SK-N-SH (cell line): ENCODE measurements at regions not wholly inside any gene's neighbourhood (a gene's known extent, or its start where the extent isn't known, plus 50 kb on each side); places are given as distances from the start of the nearest gene placed in this dataset.

Experiments
- CTCF ChIA-PET: fragments of 300-600, 350-600 bp; formaldehyde crosslinking; extraction: SDS; loops from one replicate; lab custom pipeline; 2021; lab: Yijun Ruan, JAX
- POLR2A ChIA-PET: fragments of 350-600 bp; sonication (Branson Sonifier 250); formaldehyde crosslinking; extraction: SDS; loops from one replicate; lab custom pipeline; 2020; ENCODE audit warnings: antibody characterized with exemption, inconsistent platforms; lab: Yijun Ruan, JAX
- DNase-seq: peaks from one replicate; pipeline ENCODE4 v3.0.0; 2012
- H2AFZ ChIP-seq: fragments of 200-600 bp; sonication (generic); 2 replicates; pipeline ENCODE4 v1.8.1; 2016; ENCODE audit warnings: antibody characterized with exemption, mild to moderate bottlenecking, low read depth
- H3F3A ChIP-seq: fragments of 200-600 bp; sonication (generic); replicated peaks from 2 replicates; pipeline ENCODE3; 2016; ENCODE audit warnings: antibody characterized with exemption, mild to moderate bottlenecking; ENCODE audit not compliant: insufficient read depth
- H3K27ac ChIP-seq, 2 experiments: fragments of 200-500 bp in 1 of 2; fragments of 200-600 bp in 1 of 2; sonication (Bioruptor generic) in 1 of 2; sonication (generic), shearing (Covaris generic) in 1 of 2; 2 replicates each; pipeline versions ENCODE4 v1.5.1 to v1.6.1; 2014 to 2016; ENCODE audit warnings: low read depth in 2 of 2, inconsistent platforms in 1 of 2, low read length in 1 of 2, mild to moderate bottlenecking in 1 of 2, mixed read lengths in 1 of 2
- H3K27me3 ChIP-seq: fragments of 200-600 bp; sonication (generic), shearing (Covaris generic); 2 replicates; pipeline ENCODE4 v1.6.1; 2016; ENCODE audit warnings: mixed run types; ENCODE audit not compliant: insufficient read depth
- H3K36me3 ChIP-seq, 2 experiments: fragments of 200-500 bp in 1 of 2; fragments of 200-600 bp in 1 of 2; sonication (Bioruptor generic) in 1 of 2; sonication (generic) in 1 of 2; replicated peaks in 1 of 2; 2 replicates each; pipeline versions ENCODE3 to v1.5.1; 2014 to 2016; ENCODE audit warnings: low read length in 1 of 2, mild to moderate bottlenecking in 1 of 2; ENCODE audit not compliant: insufficient read depth in 2 of 2, control insufficient read depth in 1 of 2
- H3K4me1 ChIP-seq, 2 experiments: fragments of 200-500 bp in 1 of 2; fragments of 200-600 bp in 1 of 2; sonication (Bioruptor generic) in 1 of 2; sonication (generic), shearing (Covaris generic) in 1 of 2; 2 replicates each; pipeline versions ENCODE4 v1.5.1 to v1.6.1; 2014 to 2016; ENCODE audit warnings: low read depth in 1 of 2, low read length in 1 of 2, mixed run types in 1 of 2; ENCODE audit not compliant: insufficient read depth in 2 of 2, control insufficient read depth in 1 of 2
- H3K4me2 ChIP-seq: fragments of 200-600 bp; sonication (generic), shearing (Covaris generic); 2 replicates; pipeline ENCODE4 v1.6.1; 2017; ENCODE audit warnings: mixed run types
- H3K4me3 ChIP-seq, 2 experiments: fragments of 200-500 bp in 1 of 2; fragments of 200-600 bp in 1 of 2; sonication (Bioruptor generic) in 1 of 2; sonication (generic), shearing (Covaris generic) in 1 of 2; 2 replicates each; pipeline versions ENCODE4 v1.5.1 to v1.8.1; 2014 to 2016; ENCODE audit warnings: low read depth in 2 of 2, inconsistent platforms in 1 of 2, low read length in 1 of 2, mild to moderate bottlenecking in 1 of 2, mixed read lengths in 1 of 2, moderate library complexity in 1 of 2
- H3K79me2 ChIP-seq: fragments of 200-600 bp; sonication (generic); 2 replicates; pipeline ENCODE4 v1.8.1; 2017; ENCODE audit warnings: mild to moderate bottlenecking; ENCODE audit not compliant: insufficient read depth
- H3K9ac ChIP-seq: fragments of 200-600 bp; sonication (generic); 2 replicates; pipeline ENCODE4 v1.6.1; 2017; ENCODE audit warnings: mixed run types
- H3K9me2 ChIP-seq: fragments of 200-600 bp; sonication (generic); 2 replicates; pipeline ENCODE4 v1.6.1; 2017; ENCODE audit warnings: mixed run types
- H3K9me3 ChIP-seq: fragments of 200-600 bp; sonication (generic); 2 replicates; pipeline ENCODE4 v1.6.1; 2017; ENCODE audit warnings: mixed run types, mild to moderate bottlenecking, moderate library complexity
- H4K20me1 ChIP-seq: fragments of 200-600 bp; sonication (generic); 2 replicates; pipeline ENCODE4 v1.6.1; 2017; ENCODE audit warnings: mild to moderate bottlenecking, mixed run types; ENCODE audit not compliant: insufficient read depth
- ELF1 ChIP-seq: IDR thresholded peaks from 2 replicates; pipeline ENCODE4 v1.4.0; 2012
- EP300 ChIP-seq, 2 experiments: IDR thresholded peaks; 2 replicates each; pipeline versions ENCODE4 v1.4.0 to v1.6.1; 2012; ENCODE audit warnings: borderline replicate concordance in 1 of 2, low read depth in 1 of 2, low read length in 1 of 2
- FOSL2 ChIP-seq: IDR thresholded peaks from 2 replicates; pipeline ENCODE4 v1.4.0; 2012; ENCODE audit warnings: low read depth, mild to moderate bottlenecking, moderate library complexity, borderline replicate concordance
- FOXJ3 ChIP-seq: sonication (generic); formaldehyde crosslinking; IDR thresholded peaks from 2 replicates; pipeline ENCODE4 v1.5.1; 2020; ENCODE audit warnings: mild to moderate bottlenecking, missing genetic modification reagents
- FOXM1 ChIP-seq: IDR thresholded peaks from 2 replicates; pipeline ENCODE4 v1.4.0; 2012; ENCODE audit warnings: low read depth, mild to moderate bottlenecking
- GATA2 ChIP-seq: sonication (generic); formaldehyde crosslinking; IDR thresholded peaks from 2 replicates; pipeline ENCODE4 v1.5.0; 2020; ENCODE audit warnings: mild to moderate bottlenecking, missing genetic modification reagents
- IRF3 ChIP-seq: fragments of 150-350 bp; IDR thresholded peaks from 2 replicates; pipeline ENCODE4 v1.6.1; 2016; ENCODE audit warnings: mild to moderate bottlenecking, low read depth, low read length
- JUND ChIP-seq: IDR thresholded peaks from 2 replicates; pipeline ENCODE4 v1.4.0; 2012
- NRF1 ChIP-seq: IDR thresholded peaks from 2 replicates; pipeline ENCODE4 v1.6.1; 2012; ENCODE audit warnings: low read depth, mild to moderate bottlenecking, low read length
- PBX3 ChIP-seq: IDR thresholded peaks from 2 replicates; pipeline ENCODE4; 2012
- RAD21 ChIP-seq: IDR thresholded peaks from 2 replicates; pipeline ENCODE4 v1.6.1; 2012; ENCODE audit warnings: mild to moderate bottlenecking, low read length
- RCOR1 ChIP-seq: fragments of 150-350 bp; IDR thresholded peaks from 2 replicates; pipeline ENCODE4 v1.6.1; 2017; ENCODE audit warnings: antibody characterized with exemption, low read length
- RFX5 ChIP-seq: IDR thresholded peaks from 2 replicates; pipeline ENCODE4 v1.6.1; 2012; ENCODE audit warnings: mild to moderate bottlenecking, improper control_type of control experiment, low read length
- RXRA ChIP-seq: IDR thresholded peaks from 2 replicates; pipeline ENCODE4 v1.4.0; 2012; ENCODE audit warnings: low read depth, mild to moderate bottlenecking, borderline replicate concordance
- SIN3A ChIP-seq: IDR thresholded peaks from 2 replicates; pipeline ENCODE4 v1.6.1; 2012; ENCODE audit warnings: low read depth, mild to moderate bottlenecking, low read length, moderate library complexity, borderline replicate concordance
- SMC3 ChIP-seq: IDR thresholded peaks from 2 replicates; pipeline ENCODE4 v1.6.1; 2012; ENCODE audit warnings: low read depth, low read length, improper control_type of control experiment
- ZBTB33 ChIP-seq: IDR thresholded peaks from 2 replicates; pipeline ENCODE4 v1.4.0; 2012; ENCODE audit warnings: low read depth, borderline replicate concordance
- WGBS: methylation state at CpG from one replicate; pipeline ENCODE4 v1.1.6; 2017; ENCODE audit warnings: low lambda C conversion rate; 5-methylcytosine and 5-hydroxymethylcytosine counted together
- TF ChIP-seq, protein P1 (sequence below): fragments of 150-350 bp; IDR thresholded peaks from 2 replicates; pipeline ENCODE4 v1.6.1; 2017; ENCODE audit warnings: antibody characterized with exemption, low read length, low read depth, borderline replicate concordance
- TF ChIP-seq, protein P2 (sequence below): IDR thresholded peaks from 2 replicates; pipeline ENCODE4 v1.4.0; 2012; ENCODE audit warnings: low read depth

DNA sequence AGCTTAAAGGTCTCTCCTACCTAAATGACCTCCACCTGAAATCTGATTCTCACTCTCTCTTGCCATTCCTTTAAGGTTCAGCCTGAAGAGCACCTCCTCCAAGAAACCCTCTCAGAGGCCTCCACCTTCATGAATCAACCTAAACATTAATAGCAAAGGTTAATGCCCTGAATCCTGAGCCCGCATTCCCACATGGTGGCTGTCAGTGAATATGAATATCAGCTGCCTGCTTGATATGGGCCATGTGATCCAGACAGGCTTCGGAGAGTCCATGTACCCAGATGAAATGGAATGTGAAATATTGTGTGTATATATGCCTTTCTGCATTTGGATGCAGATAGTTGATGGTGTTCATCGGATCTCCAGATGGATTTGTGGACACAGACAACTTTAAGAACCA is 317.5 kb downstream of the TOX3 start:
- H4K20me1 ChIP-seq, result no peaks in the 10 kb centered on the region
- CTCF ChIA-PET, result no interaction called here
- H2AFZ ChIP-seq, result no peak overlapping the region
- no peaks in the 10 kb centered on the region for H3K36me3 ChIP-seq
- TF ChIP-seq RAD21 (no peak), EP300 (IDR thresholded peaks at IDR 0.05; ENCODE audit: borderline replicate concordance in 1 of 2, low read depth in 1 of 2, low read length in 1 of 2) (no peak), GATA2 (CRISPR knock-in tag) (no peak), IRF3 (no peak), NRF1 (no peak), SMC3 (no peak), FOXM1 (no peak), RCOR1 (no peak), RFX5 (no peak), FOXJ3 (CRISPR knock-in tag) (no peak), RXRA (no peak), JUND (no peak), FOSL2 (no peak), ELF1 (no peak), SIN3A (no peak), ZBTB33 (no peak), PBX3 (no peak)
- TF ChIP-seq, protein P1, sequence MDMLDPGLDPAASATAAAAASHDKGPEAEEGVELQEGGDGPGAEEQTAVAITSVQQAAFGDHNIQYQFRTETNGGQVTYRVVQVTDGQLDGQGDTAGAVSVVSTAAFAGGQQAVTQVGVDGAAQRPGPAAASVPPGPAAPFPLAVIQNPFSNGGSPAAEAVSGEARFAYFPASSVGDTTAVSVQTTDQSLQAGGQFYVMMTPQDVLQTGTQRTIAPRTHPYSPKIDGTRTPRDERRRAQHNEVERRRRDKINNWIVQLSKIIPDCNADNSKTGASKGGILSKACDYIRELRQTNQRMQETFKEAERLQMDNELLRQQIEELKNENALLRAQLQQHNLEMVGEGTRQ, result no peak
- TF ChIP-seq, protein P2, sequence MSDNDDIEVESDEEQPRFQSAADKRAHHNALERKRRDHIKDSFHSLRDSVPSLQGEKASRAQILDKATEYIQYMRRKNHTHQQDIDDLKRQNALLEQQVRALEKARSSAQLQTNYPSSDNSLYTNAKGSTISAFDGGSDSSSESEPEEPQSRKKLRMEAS, result no peak
- no peak overlapping the region for H3K27ac ChIP-seq
- no peaks in the 10 kb centered on the region for H3F3A ChIP-seq
- no peak overlapping the region for H3K4me2 ChIP-seq
- no peaks in the 10 kb centered on the region for H3K9me3 ChIP-seq
- no peaks in the 10 kb centered on the region for H3K9me2 ChIP-seq
- H3K4me1 ChIP-seq, result no peaks in the 10 kb centered on the region
- no peaks in the 10 kb centered on the region for H3K27me3 ChIP-seq
- H3K9ac ChIP-seq, result no peak overlapping the region
- H3K4me3 ChIP-seq, result no peak overlapping the region; a peak in 1 of 4 replicates
- WGBS, result 5% methylated on average over 3 of the region's 3 CpGs
- H3K79me2 ChIP-seq, result no peaks in the 10 kb centered on the region
- DNase-seq, result no peak
- POLR2A ChIA-PET, result no interaction called here
